Mucosa of rectum (tissue), 2 donors: ENCODE measurements at regions not wholly inside any gene's neighbourhood (a gene's known extent, or its start where the extent isn't known, plus 50 kb on each side); places are given as distances from the start of the nearest gene placed in this dataset.
A peak's percentile ranks its signal among the peaks of the same experiment; 100 is the strongest.
"Not testable (repeated sequence)": the region's sequence is repeated elsewhere in the genome, so short reads cannot be mapped to it uniquely, and the experiment has no call there.

ENCODE experiments used
- H3K27ac ChIP-seq, 2 donors: one replicate each; pipeline ENCODE4 v1.7.0; 2013; ENCODE audit warnings: inconsistent platforms in 2 of 2, low read depth in 2 of 2, low read length in 2 of 2
- H3K27me3 ChIP-seq, 2 donors: one replicate each; pipeline ENCODE4 v1.7.0; 2013; ENCODE audit warnings: low read length in 2 of 2; ENCODE audit not compliant: control insufficient read depth in 2 of 2, insufficient read depth in 2 of 2
- H3K36me3 ChIP-seq, 2 donors: one replicate each; pipeline ENCODE4 v1.7.0; 2013; ENCODE audit warnings: low read length in 2 of 2; ENCODE audit not compliant: control insufficient read depth in 2 of 2, insufficient read depth in 2 of 2
- H3K4me1 ChIP-seq, 2 donors: one replicate each; pipeline ENCODE4 v1.7.0; 2013; ENCODE audit warnings: low read length in 2 of 2, mild to moderate bottlenecking in 1 of 2; ENCODE audit not compliant: control insufficient read depth in 2 of 2, insufficient read depth in 2 of 2
- H3K4me3 ChIP-seq, 2 donors: one replicate each; pipeline ENCODE4 v1.7.0; 2013; ENCODE audit warnings: low read length in 2 of 2
- H3K9ac ChIP-seq, 2 donors: one replicate each; pipeline ENCODE4 v1.7.0; 2013; ENCODE audit warnings: low read length in 2 of 2, low read depth in 1 of 2, mild to moderate bottlenecking in 1 of 2
- H3K9me3 ChIP-seq, 2 donors: one replicate each; pipeline ENCODE4 v1.7.0; 2013; ENCODE audit warnings: low read length in 2 of 2; ENCODE audit not compliant: control insufficient read depth in 2 of 2
- donor health status: healthy.
- donor health status: Normal muscosa, but diverticular disease.

- Histone ChIP-seq H3K36me3 (no peaks in the 10 kb centered on the region), H3K4me1 (peaks cover 9 to 21% of the 10 kb centered on the region in 2 donors), H3K4me3 (no peak overlapping the region), H3K9me3 (no peaks in the 10 kb centered on the region), H3K9ac (peak overlapping the region in 1 of 2 donors; percentile 14), H3K27me3 (no peaks in the 10 kb centered on the region), H3K27ac (peak overlapping the region in 1 of 2 donors; percentile 14)
Measured at GRCh38 chr1:182236651-182237077, 154.9 kb downstream of the GLUL start.

GRCh38 chr1:182235952-182236650 lies 155.5 kb downstream of the GLUL start:
- Histone ChIP-seq H3K27ac (peak overlapping the region; percentile 61 to 79), H3K4me3 (no peak overlapping the region), H3K36me3 (no peaks in the 10 kb centered on the region), H3K4me1 (peaks cover 9 to 21% of the 10 kb centered on the region in 2 donors), H3K27me3 (no peaks in the 10 kb centered on the region), H3K9ac (peak overlapping the region in 1 of 2 donors; percentile 14), H3K9me3 (no peaks in the 10 kb centered on the region)

GRCh38 chr1:182235604-182235951 lies 156.0 kb downstream of the GLUL start:
- H3K27me3 ChIP-seq, result no peaks in the 10 kb centered on the region
- peaks cover 9 to 21% of the 10 kb centered on the region in 2 donors for H3K4me1 ChIP-seq
- no peak overlapping the region for H3K9ac ChIP-seq
- peak overlapping the region; percentile 61 to 79 for H3K27ac ChIP-seq
- no peak overlapping the region for H3K4me3 ChIP-seq
- H3K9me3 ChIP-seq, result no peaks in the 10 kb centered on the region
- H3K36me3 ChIP-seq, result no peaks in the 10 kb centered on the region

- Histone ChIP-seq H3K4me1 (peaks cover 0 to 5% of the 10 kb centered on the region in 2 donors), H3K36me3 (no peaks in the 10 kb centered on the region), H3K27ac (no peak overlapping the region), H3K4me3 (no peak overlapping the region), H3K9ac (no peak overlapping the region), H3K9me3 (no peaks in the 10 kb centered on the region), H3K27me3 (no peaks in the 10 kb centered on the region)
Measured at GRCh38 chr1:182229921-182230491, 161.6 kb downstream of the GLUL start.

- Histone ChIP-seq H3K27ac (no peak overlapping the region), H3K9me3 (no peaks in the 10 kb centered on the region), H3K36me3 (no peaks in the 10 kb centered on the region), H3K4me3 (no peak overlapping the region), H3K27me3 (no peaks in the 10 kb centered on the region), H3K9ac (no peak overlapping the region), H3K4me1 (peaks cover 0 to 5% of the 10 kb centered on the region in 2 donors)
Measured at GRCh38 chr1:182229451-182229850, 162.1 kb downstream of the GLUL start.

GRCh38 chr1:182227864-182228547 lies 163.6 kb downstream of the GLUL start:
- H3K9ac ChIP-seq, result no peak overlapping the region
- no peaks in the 10 kb centered on the region for H3K36me3 ChIP-seq
- H3K4me3 ChIP-seq, result peak overlapping the region in 1 of 2 donors; percentile 26
- no peaks in the 10 kb centered on the region for H3K27me3 ChIP-seq
- peaks cover 0 to 5% of the 10 kb centered on the region in 2 donors for H3K4me1 ChIP-seq
- peak overlapping the region; percentile 23 to 50 for H3K27ac ChIP-seq
- H3K9me3 ChIP-seq, result no peaks in the 10 kb centered on the region

- Histone ChIP-seq H3K4me1 (peaks cover 0 to 5% of the 10 kb centered on the region in 2 donors), H3K9me3 (no peaks in the 10 kb centered on the region), H3K9ac (no peak overlapping the region), H3K4me3 (no peak overlapping the region), H3K27ac (no peak overlapping the region), H3K27me3 (no peaks in the 10 kb centered on the region), H3K36me3 (no peaks in the 10 kb centered on the region)
Measured at GRCh38 chr1:182226618-182227017, 165.0 kb downstream of the GLUL start.

GRCh38 chr1:182225755-182226154 lies 164.2 kb upstream of the ZNF648 start:
- not testable (repeated sequence) for H3K4me3 ChIP-seq, H3K36me3 ChIP-seq, H3K4me1 ChIP-seq

GRCh38 chr1:182221990-182222389 lies 160.5 kb upstream of the ZNF648 start:
- not testable (repeated sequence) for H3K9me3 ChIP-seq, H3K27ac ChIP-seq, H3K4me3 ChIP-seq, H3K9ac ChIP-seq, H3K27me3 ChIP-seq, H3K36me3 ChIP-seq
- peaks cover 0 to 15% of the 10 kb centered on the region in 2 donors for H3K4me1 ChIP-seq

More at GRCh38 chr1:182225755-182226154, 164.2 kb upstream of the ZNF648 start:
- not testable (repeated sequence) for H3K9me3 ChIP-seq, H3K9ac ChIP-seq, H3K27ac ChIP-seq, H3K27me3 ChIP-seq

- not testable (repeated sequence) for H3K36me3 ChIP-seq, H3K27me3 ChIP-seq, H3K9ac ChIP-seq, H3K9me3 ChIP-seq, H3K27ac ChIP-seq, H3K4me3 ChIP-seq
- peaks cover 0 to 17% of the 10 kb centered on the region in 2 donors for H3K4me1 ChIP-seq
Measured at GRCh38 chr1:182221367-182221766, 159.9 kb upstream of the ZNF648 start.
